ENCODE measurements at regions not wholly inside any gene's neighbourhood (a gene's known extent, or its start where the extent isn't known, plus 50 kb on each side); places are given as distances from the start of the nearest gene placed in this dataset.

DNA sequence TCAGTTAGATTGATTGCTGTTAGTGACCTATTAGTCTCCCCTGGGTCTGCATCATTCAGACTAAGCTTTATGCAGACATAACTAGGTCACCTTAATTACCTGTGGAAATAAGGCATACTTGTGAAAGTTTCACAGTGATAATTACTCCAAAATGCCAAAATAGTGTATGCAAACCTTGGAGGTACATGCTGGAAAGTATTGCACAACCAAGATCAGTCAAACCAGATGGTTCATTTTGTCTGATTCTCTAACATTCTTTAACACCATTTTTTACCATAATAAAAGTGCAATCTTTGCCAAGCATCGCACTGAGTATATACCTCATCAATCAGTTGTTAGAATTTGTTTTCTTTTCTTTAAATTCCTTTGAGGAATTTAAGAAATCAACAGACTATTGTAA is 186.3 kb upstream of the TMEFF2 start:
- TF ChIP-seq, protein P1, sequence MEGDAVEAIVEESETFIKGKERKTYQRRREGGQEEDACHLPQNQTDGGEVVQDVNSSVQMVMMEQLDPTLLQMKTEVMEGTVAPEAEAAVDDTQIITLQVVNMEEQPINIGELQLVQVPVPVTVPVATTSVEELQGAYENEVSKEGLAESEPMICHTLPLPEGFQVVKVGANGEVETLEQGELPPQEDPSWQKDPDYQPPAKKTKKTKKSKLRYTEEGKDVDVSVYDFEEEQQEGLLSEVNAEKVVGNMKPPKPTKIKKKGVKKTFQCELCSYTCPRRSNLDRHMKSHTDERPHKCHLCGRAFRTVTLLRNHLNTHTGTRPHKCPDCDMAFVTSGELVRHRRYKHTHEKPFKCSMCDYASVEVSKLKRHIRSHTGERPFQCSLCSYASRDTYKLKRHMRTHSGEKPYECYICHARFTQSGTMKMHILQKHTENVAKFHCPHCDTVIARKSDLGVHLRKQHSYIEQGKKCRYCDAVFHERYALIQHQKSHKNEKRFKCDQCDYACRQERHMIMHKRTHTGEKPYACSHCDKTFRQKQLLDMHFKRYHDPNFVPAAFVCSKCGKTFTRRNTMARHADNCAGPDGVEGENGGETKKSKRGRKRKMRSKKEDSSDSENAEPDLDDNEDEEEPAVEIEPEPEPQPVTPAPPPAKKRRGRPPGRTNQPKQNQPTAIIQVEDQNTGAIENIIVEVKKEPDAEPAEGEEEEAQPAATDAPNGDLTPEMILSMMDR (IDR thresholded peaks at IDR 0.05 in 8 of 11, conservative IDR thresholded peaks at IDR 0.05 in 3 of 11): no peak
- TF ChIP-seq POLR2AphosphoS5 (IDR thresholded peaks at IDR 0.05) (no peak), POLR2A (IDR thresholded peaks at IDR 0.05) (no peak)

Data from spleen (tissue), 7 donors.